Neutrophil (primary cell): ENCODE measurements at regions not wholly inside any gene's neighbourhood (a gene's known extent, or its start where the extent isn't known, plus 50 kb on each side); places are given as distances from the start of the nearest gene placed in this dataset.

Experiments
- H3K27ac ChIP-seq: fragments of 200-600 bp; sonication (generic); 2 replicates; pipeline ENCODE4 v1.5.1; 2016; ENCODE audit warnings: mild to moderate bottlenecking, moderate library complexity
- H3K27me3 ChIP-seq: fragments of 200-600 bp; sonication (generic); 2 replicates; pipeline ENCODE4 v1.6.0; 2016; ENCODE audit warnings: mild to moderate bottlenecking
- H3K36me3 ChIP-seq: fragments of 200-600 bp; sonication (generic); 2 replicates; pipeline ENCODE4 v1.5.1; 2017
- H3K4me1 ChIP-seq, 2 experiments: fragments of 200-600 bp in 1 of 2; sonication (generic) in 1 of 2; 1 replicate in 1 of 2; 2 replicates in 1 of 2; pipeline versions ENCODE4 v1.5.1 to v1.6.1; 2013 to 2016; ENCODE audit warnings: low read depth in 1 of 2, low read length in 1 of 2, mild to moderate bottlenecking in 1 of 2, moderate library complexity in 1 of 2; ENCODE audit not compliant: control insufficient read depth in 1 of 2, insufficient read depth in 1 of 2
- H3K4me3 ChIP-seq, 2 experiments: fragments of 200-600 bp in 1 of 2; sonication (generic) in 1 of 2; 1 replicate in 1 of 2; 2 replicates in 1 of 2; pipeline ENCODE4 v1.5.1; 2013 to 2016; ENCODE audit warnings: low read depth in 1 of 2, low read length in 1 of 2, mild to moderate bottlenecking in 1 of 2, moderate library complexity in 1 of 2
- H3K9me3 ChIP-seq: fragments of 200-600 bp; sonication (generic); 2 replicates; pipeline ENCODE4 v1.5.1; 2016
- TF ChIP-seq, protein P1 (sequence below): fragments of 200-600 bp; sonication (generic); IDR thresholded peaks from 2 replicates; pipeline ENCODE4 v1.5.1; 2016; ENCODE audit warnings: antibody characterized with exemption

DNA sequence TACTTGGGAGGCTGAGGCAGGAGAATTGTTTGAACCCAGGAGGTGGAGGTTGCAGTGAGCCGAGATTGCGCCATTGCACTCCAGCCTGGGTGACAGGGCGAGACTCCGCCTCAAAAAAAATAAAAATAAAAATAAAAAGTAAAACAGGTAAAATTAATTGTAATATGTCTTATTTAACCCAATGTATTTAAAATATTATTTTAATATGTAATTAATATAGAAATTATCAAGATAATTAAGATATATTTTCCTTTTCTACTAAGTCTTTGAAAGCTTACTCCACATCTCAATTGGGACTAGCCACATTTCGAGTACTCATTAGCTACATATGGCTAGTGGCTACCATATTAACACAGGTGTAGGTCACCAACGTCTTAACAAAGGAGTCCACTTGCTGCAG is 61.6 kb upstream of the IPO9 start:
- Histone ChIP-seq H3K27me3 (no peaks in the 10 kb centered on the region), H3K27ac (no peak overlapping the region), H3K4me1 (no peaks in the 10 kb centered on the region), H3K9me3 (no peaks in the 10 kb centered on the region), H3K36me3 (no peaks in the 10 kb centered on the region), H3K4me3 (no peak overlapping the region)
- TF ChIP-seq, protein P1, sequence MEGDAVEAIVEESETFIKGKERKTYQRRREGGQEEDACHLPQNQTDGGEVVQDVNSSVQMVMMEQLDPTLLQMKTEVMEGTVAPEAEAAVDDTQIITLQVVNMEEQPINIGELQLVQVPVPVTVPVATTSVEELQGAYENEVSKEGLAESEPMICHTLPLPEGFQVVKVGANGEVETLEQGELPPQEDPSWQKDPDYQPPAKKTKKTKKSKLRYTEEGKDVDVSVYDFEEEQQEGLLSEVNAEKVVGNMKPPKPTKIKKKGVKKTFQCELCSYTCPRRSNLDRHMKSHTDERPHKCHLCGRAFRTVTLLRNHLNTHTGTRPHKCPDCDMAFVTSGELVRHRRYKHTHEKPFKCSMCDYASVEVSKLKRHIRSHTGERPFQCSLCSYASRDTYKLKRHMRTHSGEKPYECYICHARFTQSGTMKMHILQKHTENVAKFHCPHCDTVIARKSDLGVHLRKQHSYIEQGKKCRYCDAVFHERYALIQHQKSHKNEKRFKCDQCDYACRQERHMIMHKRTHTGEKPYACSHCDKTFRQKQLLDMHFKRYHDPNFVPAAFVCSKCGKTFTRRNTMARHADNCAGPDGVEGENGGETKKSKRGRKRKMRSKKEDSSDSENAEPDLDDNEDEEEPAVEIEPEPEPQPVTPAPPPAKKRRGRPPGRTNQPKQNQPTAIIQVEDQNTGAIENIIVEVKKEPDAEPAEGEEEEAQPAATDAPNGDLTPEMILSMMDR, result no peak

DNA sequence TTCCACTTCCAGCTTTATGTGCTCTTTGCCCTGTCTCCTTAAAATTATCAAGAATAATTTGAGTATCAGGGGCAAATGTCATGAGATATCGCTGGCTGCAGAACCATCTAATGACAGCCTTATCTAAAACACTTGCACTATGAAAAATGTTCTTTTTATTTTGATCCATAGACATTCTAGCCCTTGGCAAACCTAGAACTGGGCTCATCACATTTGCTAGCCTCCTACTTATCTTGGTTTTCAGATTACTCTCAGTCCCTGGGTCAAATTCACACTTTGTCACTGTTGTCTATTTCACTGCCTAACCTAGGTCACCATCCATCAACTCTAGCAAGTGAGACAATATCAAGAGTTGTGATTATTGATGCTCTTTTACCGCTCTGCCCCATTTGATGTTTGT is 59.9 kb upstream of the IPO9 start:
- H3K9me3 ChIP-seq, result no peaks in the 10 kb centered on the region
- no peaks in the 10 kb centered on the region for H3K27me3 ChIP-seq
- TF ChIP-seq, protein P1, result no peak
- H3K4me3 ChIP-seq, result no peak overlapping the region
- no peak overlapping the region for H3K27ac ChIP-seq
- H3K36me3 ChIP-seq, result no peaks in the 10 kb centered on the region
- H3K4me1 ChIP-seq, result no peaks in the 10 kb centered on the region

DNA sequence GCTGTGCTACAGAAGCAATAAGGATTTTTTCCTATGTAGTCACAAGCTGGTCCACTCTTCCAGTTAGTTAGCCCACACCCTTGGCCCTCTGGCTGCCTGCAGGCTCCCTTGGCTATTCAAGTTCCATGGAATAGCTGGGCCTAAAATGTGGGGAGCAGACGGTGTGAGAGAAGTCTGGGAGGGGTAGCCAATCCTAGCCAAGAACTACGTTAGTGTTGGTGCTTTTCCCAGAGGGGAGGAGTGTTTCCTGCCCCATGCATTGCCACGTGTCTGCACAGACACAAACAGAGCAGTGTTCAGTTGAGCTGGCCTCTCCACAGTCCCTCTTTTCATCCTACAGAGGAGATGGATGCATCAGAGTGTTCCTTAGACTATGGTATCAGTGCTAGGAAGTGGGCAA is 59.0 kb upstream of the IPO9 start:
- H3K27me3 ChIP-seq, result no peaks in the 10 kb centered on the region
- H3K4me1 ChIP-seq, result no peaks in the 10 kb centered on the region
- no peak overlapping the region for H3K27ac ChIP-seq

DNA sequence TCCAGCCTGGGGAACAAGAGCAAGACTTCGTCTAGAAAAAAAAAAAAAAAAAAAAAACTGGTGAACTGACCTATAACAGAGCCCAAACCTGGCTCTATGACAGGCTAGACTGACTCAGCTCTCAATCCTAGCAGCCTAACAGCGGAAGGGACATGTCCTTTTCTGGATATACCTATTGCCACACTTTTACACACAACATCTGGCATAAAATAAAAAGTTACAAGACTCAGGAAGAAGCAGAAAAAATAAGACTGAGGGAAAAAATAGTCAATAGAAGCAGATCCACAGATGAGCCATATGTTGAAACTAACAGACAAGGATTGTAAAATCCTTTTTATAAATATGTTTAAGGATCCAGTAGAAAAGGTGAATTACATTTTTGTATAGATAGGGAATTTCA is 57.5 kb upstream of the IPO9 start:
- Histone ChIP-seq H3K4me1 (no peaks in the 10 kb centered on the region), H3K9me3 (no peaks in the 10 kb centered on the region), H3K27me3 (no peaks in the 10 kb centered on the region), H3K27ac (no peak overlapping the region), H3K36me3 (no peaks in the 10 kb centered on the region), H3K4me3 (no peak overlapping the region)
- TF ChIP-seq, protein P1, result no peak

More for the DNA sequence above, 59.0 kb upstream of the IPO9 start:
- H3K9me3 ChIP-seq, result no peaks in the 10 kb centered on the region
- no peak overlapping the region for H3K4me3 ChIP-seq
- TF ChIP-seq, protein P1, result no peak
- no peaks in the 10 kb centered on the region for H3K36me3 ChIP-seq

DNA sequence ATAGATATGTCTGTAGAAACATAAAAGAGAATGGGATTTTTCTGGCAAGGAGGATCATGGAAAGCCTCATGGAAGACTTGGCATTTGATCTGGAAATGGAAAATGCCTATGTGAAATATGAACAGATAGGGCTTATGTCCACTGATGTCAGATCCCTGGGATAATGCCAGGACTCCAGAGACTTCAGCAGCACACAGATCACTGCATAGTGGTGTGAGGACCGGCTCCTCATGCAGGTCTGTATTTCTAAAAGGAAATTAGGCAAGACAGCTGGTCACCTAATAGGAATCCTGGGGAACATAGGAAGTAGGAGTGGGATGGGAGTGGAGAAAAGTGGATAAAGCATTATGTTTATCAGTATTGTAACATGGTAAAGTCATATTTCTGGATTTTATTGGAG is 56.8 kb upstream of the IPO9 start:
- Histone ChIP-seq H3K36me3 (no peaks in the 10 kb centered on the region), H3K9me3 (no peaks in the 10 kb centered on the region), H3K4me3 (no peak overlapping the region), H3K27ac (no peak overlapping the region), H3K27me3 (no peaks in the 10 kb centered on the region), H3K4me1 (no peaks in the 10 kb centered on the region)
- TF ChIP-seq, protein P1, result no peak

DNA sequence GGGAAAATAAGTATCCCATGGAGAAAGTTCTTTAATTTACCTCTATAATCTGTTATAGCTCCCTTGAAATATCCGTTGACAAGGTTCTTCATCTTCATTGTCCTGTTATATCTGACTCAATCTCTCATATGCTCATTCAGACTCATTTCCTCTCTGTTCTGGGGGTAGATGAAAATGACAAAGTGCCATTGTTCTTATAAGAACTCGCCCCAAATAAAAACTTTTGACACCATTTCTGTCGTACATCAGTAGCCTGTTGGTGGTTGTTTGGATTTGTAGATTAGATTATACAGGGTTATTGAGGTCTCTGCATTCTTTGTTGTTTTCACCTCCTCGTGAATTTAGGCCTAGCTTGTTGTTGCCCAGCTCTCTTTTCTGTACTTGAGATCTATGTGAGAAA is 55.2 kb upstream of the IPO9 start:
- Histone ChIP-seq H3K4me1 (no peaks in the 10 kb centered on the region), H3K9me3 (no peaks in the 10 kb centered on the region), H3K36me3 (no peaks in the 10 kb centered on the region), H3K27ac (no peak overlapping the region), H3K4me3 (no peak overlapping the region), H3K27me3 (no peaks in the 10 kb centered on the region)
- TF ChIP-seq, protein P1, result no peak
